NCI-H2171 treated with DMSO at 0.1 percent for 48 hours (cell line): ENCODE measurements at regions not wholly inside any gene's neighbourhood (a gene's known extent, or its start where the extent isn't known, plus 50 kb on each side); places are given as distances from the start of the nearest gene placed in this dataset.
"Not testable (repeated sequence)": the region's sequence is repeated elsewhere in the genome, so short reads cannot be mapped to it uniquely, and the experiment has no call there.

Source experiments
- DNase-seq: peaks from one replicate; lab custom pipeline; 2025; lab: John Stamatoyannopoulos, UW

- DNase-seq, result not testable (repeated sequence)
These were observed 224.3 kb upstream of the ID4 start for GRCh38 chr6:19612672-19613466.

- DNase-seq, result no peak
These were observed 223.5 kb upstream of the ID4 start for GRCh38 chr6:19613678-19614077.

GRCh38 chr6:19616022-19616421 is 221.1 kb upstream of the ID4 start:
- no peak for DNase-seq

DNA sequence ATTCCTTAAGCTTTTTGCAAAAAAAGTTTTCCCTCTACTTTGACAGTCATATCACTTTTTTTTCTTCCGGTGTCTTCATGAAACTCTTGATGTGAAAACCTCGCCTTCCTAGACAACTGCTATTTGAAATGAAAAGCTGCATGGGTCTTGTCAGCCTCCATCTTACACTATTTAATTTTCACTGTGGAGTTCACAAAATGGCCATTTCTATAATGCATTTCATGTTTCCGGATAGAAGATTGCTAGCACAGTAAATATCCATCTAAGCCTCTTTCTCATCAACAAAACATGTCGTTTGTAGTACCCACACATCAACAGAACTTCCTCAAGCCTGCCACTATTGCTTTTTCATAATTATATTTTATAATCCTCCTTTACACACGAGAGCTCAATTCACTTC is 204.9 kb upstream of the ID4 start:
- no peak for DNase-seq

DNA sequence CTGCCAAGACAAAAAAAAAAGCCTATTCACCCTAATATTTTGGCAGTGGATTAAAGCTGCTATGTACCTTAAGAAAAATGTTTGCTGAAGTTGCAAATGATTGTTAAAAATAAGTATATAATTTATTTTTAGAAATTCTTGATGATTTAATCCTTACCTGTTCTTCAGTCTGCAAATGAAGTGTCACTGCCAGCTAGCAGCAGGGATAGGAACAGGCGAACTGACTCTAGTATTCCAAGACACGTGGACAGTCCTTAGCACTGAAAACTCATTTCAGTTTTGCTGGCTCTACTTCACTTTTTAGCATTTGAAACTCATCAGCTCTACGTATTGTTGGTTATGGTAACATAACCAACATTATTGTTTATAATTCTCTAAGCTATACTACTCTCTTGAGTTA is 204.4 kb upstream of the ID4 start:
- no peak for DNase-seq

GRCh38 chr6:19635728-19636127 is 201.4 kb upstream of the ID4 start:
- DNase-seq, result no peak

GRCh38 chr6:19637010-19637409 is 200.2 kb upstream of the ID4 start:
- no peak for DNase-seq

DNA sequence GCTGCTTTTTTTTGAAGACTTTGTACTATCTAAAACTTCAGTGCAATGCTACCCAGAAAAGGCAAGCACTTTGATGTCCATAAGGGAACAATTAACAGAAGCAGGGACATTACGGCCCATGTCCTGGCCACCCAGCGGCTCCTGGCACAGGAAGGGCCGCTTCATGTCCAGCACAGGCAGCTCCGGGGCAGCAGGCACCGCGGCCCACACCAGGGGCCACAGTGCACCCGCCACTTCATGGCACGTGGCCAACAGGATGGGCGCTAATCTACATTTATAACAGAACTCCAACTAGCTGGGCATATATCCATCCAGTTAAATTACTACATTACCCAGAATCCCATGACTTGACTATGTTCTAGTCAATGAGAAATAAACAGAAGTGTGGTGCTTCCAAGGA is 198.2 kb upstream of the ID4 start:
- DNase-seq, result no peak

DNA sequence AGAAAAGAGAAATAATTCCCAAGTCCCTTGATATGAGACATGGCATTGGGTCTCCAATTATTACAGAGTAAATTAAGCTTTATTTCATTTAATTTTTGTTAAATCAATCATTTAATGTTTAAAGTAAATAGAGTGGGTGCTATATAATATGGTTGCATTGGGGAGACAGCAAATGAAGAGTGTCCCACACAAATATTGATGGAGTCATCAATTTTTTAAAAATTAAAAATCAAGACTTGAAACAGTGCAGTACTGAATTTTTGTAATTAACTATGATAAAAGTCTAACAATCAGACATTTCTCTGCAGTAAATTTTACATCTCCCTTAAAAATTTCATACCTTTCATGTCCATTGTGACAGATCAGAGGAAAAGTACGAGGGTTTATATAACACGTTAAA is 193.9 kb upstream of the ID4 start:
- DNase-seq, result no peak

DNA sequence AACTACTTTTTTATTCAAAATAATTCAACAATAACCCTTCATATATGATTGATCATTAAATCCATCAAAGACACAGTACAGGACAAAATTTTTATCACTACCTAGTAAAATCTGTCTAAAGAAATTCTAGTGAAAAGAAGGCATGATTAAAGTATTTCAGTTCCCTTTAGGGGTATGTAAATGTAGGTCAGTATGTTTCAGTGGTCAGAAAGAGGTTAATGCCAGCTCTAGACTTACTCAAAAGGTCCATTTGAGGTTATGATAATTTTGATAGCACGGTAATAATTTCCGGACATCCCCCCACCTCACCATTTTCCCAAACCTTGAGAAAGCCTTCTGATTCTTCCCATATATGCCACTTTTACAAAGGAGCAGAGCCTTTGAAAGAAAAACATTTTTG is 193.5 kb upstream of the ID4 start:
- DNase-seq, result no peak

- no peak for DNase-seq
These were observed 181.4 kb upstream of the ID4 start for GRCh38 chr6:19655744-19656143.

GRCh38 chr6:19660123-19660910 is 176.9 kb upstream of the ID4 start:
- no peak for DNase-seq

DNA sequence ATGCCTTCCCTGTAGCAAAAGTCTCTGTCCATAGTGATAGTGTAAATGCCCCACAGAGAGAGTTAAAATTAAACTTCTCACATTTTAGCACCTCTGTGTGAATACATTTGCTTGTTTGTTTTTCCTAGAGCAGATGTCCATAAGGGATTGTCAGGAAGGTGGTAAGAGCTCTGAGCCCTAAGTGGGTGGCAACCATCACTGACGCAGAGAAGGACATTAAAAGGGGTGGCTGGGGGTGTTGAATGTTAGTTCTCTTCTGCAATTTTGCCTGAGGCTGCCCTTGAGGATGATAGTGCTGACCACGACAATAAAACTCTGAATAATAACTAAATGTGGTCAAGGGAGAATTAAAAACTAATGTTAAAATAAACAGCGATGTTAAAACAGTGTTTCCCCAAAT is 174.3 kb upstream of the ID4 start:
- DNase-seq, result no peak

- no peak for DNase-seq
These were observed 173.7 kb upstream of the ID4 start for GRCh38 chr6:19663479-19663878.

DNA sequence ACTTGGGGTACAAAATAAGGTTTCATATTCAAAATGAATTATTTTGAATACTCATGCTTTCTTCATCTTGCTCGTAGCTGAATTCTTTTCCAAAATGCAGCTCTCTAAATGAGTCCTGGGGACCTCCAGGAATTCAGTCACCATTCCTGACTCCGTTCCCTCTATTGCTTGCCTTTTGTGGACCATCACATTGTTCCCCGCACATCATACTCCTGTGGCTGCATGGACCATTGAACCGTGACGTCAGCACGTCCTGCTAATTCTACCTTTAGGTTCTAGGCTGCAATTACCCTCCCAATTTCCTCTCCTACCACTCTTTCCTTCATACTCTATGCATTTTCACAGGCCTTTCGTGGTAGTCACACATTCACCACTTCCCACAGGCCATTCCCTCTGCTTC is 173.1 kb upstream of the ID4 start:
- DNase-seq, result no peak

DNA sequence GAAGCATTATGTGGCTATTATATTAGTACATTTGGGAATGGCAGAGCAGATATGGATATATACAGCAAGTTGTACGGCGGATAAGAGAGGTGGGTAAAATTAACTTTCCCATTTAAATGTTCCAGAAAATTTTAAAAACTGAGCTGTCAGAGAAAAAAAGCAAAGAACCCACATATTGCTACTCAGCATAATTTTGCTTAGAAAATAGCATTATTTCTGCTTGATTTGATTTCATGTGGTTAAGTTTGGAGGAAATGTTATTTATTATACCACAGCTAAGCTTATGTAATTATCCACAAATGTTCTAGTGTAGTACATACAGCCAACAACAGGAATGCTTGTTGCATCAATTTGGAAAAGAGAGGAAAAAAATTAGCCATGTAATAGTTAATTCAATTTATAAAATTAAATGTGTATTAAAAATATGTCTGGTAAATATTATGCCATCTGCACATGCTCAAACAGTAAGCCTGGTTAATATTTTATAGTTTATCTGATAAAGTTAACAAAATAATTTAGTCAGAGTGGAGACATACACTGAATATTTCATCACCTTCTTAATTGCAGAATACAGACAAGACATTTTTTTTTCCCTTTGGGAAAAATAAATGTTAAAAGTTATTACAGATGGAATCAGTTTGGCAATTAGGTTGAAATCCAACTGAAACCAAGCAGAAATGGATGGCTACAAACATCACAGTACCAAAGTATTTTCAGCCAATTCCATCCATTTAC is 172.1 kb upstream of the ID4 start:
- peak; percentile 19 for DNase-seq

DNA sequence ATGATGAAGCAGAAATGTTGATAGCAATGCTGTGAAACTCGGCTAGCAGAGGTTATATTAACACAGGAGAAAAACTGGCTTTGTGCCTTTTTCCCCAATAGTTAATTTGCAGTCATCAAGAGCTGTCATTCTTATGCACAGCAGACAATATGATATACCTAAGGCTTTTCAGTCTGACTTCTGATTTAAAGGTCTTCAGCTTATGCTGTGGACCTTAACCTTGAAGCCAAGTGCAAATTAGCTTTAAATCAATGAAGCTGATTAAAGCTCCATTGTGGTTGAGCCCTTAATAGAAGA is 171.6 kb upstream of the ID4 start:
- DNase-seq, result peak; percentile 49

DNA sequence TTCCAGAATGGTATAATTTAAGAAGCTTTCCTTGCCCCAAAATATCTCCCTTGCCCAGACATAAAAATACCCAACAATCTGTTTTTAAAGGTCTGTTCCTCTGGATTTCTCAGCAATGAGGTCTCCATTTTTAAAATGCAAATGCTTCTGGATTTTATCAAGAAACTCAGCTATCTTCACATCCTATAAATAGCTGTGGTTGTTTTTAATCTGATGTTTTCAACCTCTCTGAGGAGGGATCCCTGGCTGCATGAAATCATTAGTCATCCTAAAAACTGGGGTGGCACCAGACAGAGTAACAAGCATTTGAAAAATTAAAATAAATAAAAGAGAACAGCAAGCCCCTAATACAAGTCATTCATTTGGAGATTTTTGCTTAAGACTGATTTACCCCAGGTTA is 168.5 kb upstream of the ID4 start:
- DNase-seq, result no peak

DNA sequence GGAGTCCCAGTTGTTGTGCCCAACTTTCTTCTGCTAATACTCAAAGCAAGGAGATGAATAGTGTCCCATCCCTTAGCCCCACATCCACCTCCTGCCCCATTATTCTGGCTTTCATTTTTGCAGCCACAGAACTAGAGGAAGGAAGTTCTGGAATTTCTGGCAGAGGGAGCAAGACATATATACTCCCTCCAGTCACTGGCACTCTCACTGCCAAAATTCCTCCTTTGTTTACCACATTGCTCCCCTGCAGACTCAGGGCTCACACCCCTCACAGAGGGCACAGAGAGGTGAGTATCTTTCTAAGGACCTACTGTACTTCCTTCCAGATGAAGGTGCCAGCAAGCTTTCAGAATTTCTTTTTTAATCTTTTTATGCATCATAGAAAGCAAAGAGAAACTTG is 168.0 kb upstream of the ID4 start:
- DNase-seq, result no peak

- DNase-seq, result no peak
These were observed 154.3 kb upstream of the ID4 start for GRCh38 chr6:19682859-19683258.

DNA sequence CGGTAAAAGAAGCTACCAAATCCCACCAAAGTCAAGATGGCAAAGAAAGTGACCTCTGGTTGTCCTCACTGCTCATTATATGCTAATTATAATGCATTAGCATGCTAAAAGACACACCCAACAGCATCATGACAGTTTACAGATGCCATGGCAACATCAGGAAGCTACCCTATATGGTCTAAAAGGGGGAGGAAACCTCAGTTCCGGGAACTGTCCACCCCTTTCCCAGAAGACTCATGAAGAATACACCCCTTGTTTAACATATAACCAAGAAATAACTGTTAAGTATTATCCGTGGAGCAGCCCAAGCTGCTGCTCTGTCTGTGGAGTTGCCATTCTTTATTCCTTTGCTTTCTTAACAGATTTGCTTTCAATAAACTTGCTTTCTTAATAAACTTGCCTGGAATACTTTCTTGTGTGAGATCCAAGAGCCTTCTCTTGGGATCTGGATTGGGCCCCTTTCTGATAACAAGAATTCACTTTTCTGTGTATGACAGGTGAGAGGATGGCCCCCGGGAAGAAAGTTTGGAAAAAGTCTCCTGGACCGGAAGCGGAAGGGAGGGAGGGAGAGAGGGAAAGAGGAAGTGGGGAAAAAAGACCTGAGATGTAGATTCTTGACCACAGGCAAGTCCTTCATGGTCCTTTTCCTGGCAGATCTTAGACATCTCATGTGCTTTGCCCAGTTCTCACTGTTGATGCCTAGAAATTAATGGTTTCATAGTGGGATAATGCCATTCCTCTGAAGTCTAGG is 146.7 kb upstream of the ID4 start:
- DNase-seq, result no peak

DNA sequence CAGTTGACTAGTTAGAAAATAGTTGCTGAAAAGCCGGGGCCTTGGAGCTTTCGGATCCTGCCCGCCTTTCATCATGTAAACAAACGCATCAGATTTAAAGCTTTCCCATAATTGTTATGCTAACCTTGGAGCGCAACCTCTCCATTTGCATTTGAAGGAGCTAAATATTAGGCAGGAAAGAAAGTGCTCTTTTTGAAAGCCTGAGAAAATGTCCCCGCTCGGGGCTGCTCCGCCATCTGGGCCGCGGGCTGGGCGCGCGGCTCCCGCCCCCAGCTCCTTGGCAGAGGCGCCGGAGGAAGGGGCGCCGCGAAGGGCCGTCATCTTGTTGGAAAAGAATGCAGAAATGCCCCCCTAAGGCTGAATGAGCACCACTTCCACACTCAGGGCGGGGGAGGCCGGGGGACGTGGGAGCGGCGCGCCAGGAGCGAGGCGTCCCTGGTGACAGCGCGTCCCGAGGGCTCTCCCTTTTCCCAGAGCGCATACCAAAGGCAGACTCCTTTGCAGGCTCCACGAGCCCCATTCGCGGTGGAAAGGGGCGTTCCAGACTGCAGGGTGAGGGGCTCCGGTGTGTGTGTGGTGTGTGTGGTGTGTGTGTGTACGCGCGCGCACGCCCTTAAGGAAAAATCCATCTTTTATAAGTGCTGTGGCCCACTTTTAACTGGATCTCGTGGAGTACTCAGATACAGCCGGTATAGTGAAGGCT is 145.6 kb upstream of the ID4 start:
- DNase-seq, result peak; percentile 38
